IPS DF 4.7 (cell line): ENCODE measurements at regions not wholly inside any gene's neighbourhood (a gene's known extent, or its start where the extent isn't known, plus 50 kb on each side); places are given as distances from the start of the nearest gene placed in this dataset.
"Not testable (repeated sequence)": the region's sequence is repeated elsewhere in the genome, so short reads cannot be mapped to it uniquely, and the experiment has no call there.

Experiments
- DNase-seq: peaks from one replicate; pipeline ENCODE4 v3.0.0-alpha.2; 2013; ENCODE audit warnings: low spot score; ENCODE audit errors: extremely low read depth

DNA sequence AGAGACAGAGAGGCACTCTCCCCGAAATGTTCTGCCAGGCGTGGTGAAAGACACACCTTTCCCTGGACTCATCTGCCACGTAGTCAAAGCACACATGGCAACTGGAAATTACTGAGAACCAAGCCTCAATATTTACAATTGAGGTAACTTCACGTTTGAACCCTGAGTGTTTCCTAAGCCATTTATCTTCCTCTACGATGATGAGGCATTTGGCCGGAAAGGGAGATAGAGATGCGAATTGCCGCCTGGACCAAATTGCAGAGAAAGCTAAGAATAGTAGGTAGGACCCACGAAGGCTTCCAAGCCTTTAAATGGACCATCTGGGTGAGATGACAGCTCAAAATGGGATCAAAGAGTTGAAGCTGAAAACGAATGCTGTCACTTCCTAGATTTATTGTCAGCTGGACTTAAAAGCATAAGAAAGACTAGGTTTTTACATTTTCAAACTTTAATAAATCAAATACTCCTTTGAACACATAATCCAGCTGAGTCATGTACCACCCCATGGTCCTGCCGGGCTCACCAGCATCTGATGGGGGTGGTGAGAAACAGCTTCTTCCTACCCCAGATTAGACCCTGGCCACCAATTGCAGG is 135.6 kb upstream of the LYZL2 start:
- no peak for DNase-seq

DNA sequence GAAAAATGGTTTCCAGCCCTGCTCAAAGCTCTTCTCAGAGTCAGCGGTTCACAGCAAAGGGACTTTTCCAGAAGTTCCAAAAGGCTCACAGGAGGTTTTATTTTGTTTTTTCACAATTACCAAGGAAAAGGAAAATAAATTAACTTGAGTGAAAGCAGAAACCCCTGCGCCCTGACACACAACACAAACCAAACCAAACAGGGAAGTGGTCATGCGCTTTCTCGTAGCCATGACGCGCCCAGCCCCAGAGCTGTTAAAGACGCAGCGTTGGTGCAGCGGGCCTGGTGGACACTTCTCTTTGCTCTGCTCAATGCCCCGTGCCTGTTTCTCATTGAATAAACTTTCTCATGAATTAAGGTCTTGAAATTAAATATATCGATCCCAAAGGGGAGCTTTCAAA is 134.4 kb upstream of the LYZL2 start:
- no peak for DNase-seq

DNA sequence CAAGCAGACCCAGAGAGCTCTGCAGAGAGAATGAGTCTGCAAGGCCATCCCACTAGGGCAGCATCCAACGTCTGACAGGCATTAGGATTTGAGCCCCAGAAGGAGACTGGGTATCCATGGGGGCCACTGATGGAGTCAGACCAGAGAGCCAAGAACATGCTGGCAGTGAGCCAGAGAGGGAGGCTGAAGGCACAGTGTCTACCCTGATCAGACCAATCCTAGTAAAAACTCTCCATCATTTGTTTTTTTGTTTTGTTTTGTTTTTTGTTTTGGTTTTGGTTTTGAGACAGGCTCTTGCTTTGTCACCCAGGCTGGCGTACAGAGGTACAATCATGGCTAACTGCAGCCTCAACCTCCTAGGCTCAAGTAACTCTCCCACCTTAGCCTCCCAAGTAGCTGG is 133.1 kb upstream of the LYZL2 start:
- DNase-seq: no peak

- no peak for DNase-seq
Observed at GRCh38 chr10:30759423-30759822, 129.9 kb upstream of the LYZL2 start.

GRCh38 chr10:30758338-30758737 is 128.8 kb upstream of the LYZL2 start:
- no peak for DNase-seq

- DNase-seq: no peak
Observed at GRCh38 chr10:30756896-30757295, 127.3 kb upstream of the LYZL2 start.

- DNase-seq: no peak
Observed at GRCh38 chr10:30756151-30756550, 126.6 kb upstream of the LYZL2 start.

DNA sequence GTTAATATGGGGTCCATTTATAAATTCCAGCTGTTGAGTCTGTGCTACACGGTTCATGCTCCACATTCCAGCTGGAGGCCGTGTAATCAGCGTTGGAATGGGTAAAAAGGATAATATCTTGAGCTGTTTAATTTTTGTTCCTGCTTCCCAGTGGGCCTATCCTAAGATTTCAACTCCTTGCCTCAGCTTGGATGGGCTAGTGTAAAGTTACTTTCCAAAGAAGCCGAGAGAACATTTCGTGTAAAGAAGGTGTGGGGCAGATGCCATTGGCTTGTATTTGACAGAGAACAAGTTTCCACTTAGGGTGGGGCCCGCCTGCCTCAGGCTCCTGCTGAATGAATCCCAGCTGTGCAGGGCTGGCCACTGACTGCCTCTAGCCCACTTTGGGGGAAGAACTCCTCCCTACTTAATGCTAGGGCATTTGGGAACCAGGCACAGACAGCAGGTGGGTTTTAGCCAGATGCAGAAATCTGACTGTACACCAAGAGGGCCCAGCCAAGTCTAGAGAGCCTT is 125.9 kb upstream of the LYZL2 start:
- no peak for DNase-seq

DNA sequence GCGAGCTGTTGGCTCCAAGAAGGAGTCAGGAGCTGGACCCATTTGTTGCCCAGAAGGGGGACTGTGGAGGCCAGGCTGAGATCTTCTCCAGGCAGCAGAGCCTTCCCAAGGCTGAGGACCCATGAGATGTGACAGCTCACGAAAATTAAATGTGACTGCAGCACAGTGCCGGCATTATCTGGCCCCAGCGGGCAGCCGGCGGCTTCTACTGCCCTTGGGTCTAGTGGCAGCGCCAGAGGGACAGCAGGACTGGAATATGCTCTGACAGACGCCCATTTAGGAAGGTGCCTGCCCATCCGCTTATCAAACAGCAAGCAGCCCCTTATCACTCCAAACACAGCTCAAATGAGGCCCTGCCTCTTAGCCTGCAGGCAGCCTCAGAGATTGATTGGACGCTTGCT is 122.9 kb upstream of the LYZL2 start:
- DNase-seq: no peak

DNA sequence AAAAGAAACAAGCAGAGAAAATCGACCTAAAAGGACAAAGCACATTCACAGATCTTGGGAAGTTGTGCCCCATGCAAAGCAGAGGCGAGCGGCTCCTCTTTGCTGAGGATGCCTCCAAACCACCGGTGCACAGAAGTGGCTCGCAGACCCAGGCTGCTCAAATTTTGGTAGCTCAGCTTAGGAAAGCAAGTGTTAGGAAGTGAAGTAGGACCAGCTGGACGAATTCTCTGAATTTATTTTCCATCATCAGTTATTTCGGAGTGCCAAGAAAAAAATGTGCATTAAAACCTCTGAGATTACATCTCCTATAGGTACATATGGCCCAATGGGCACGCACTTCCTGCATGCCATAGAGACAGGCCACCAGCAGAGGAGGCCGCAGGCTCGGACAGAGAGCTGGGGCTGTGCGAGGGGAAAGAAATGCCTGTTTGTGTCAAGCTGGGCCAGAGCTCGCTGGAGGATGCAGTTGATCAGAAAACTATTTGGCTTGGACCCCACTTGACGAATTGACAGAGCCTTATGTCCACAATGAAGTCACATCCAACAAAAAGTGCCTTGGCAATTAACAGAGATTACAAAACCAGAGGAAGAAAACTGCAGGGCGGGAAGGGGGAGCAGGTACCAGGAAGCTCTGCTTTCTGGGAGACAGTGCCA is 122.3 kb upstream of the LYZL2 start:
- DNase-seq: peak; percentile 46

DNA sequence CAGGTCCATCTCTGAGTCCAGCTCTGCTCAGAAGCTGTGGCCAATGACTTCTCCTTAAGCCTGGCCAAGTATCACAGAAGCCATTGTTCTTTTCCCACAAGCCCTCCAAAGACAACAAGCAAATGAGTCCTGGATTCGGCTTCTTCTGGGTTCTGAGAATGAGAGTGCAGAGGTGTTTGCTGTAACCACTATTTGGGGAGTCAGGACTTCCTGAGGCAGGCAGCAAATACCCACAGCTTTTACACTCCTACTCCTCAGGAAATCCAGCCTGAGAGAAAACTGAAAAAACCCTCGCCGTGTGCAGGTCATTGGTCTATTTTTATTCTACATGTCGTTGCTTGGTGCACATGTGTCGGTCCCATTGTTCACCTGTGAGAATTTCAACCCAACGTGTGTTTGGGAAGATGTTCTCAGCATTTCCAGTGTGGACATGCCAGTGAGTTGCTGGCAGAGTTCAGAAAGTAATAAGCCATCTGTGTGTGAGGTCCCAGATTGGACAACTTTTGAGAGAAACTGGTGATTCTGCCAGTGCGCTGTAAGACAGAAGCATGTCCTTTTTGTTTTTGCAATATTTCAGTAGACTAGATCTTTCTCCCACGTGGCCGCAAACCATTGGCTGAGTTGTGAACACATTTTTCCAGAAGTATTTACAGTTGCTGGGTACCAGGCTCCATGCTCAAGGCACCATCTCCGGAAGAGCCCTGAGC is 121.6 kb upstream of the LYZL2 start:
- DNase-seq: no peak

- no peak for DNase-seq
Observed at GRCh38 chr10:30749385-30749784, 119.8 kb upstream of the LYZL2 start.

DNA sequence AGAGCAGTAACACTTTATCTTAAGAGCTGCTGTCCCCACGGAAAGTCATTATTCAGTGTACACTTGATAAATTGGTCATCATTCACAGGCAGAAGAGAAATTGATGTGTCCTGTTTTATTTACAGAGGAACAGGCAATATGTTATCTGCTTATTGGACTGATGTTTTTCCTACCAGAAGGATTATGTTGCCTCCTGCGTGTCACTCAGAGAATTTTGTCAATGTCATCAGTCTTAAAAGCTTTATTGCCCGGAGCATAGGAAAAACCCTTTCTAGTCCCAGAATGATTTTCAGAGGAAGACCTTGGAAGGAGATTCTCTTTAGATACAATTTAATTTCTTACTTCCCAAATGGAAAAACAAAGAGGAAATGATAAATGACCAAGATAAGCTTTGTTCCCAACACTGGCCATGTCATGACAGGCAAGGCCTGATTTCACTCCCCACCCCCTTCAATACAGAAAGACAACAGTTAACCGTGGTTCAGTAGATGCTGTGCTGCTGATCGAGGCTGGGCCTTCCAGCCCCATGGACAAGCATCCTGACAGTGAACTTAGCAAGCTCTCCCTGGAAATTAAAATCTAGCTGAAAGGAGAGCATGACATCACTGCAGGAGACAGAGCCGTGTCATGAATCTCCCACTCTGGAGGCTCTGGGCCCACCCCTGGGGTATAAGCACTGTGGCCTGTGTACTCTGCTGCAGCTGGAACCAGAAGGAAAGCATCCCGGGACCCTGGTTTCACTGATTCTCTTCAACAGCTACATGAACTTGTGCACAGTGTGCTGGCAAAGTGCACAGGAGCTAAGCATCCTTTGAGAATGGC is 118.8 kb upstream of the LYZL2 start:
- no peak for DNase-seq

GRCh38 chr10:30747633-30748032 is 118.1 kb upstream of the LYZL2 start:
- no peak for DNase-seq

GRCh38 chr10:30745953-30746352 is 116.4 kb upstream of the LYZL2 start:
- no peak for DNase-seq

DNA sequence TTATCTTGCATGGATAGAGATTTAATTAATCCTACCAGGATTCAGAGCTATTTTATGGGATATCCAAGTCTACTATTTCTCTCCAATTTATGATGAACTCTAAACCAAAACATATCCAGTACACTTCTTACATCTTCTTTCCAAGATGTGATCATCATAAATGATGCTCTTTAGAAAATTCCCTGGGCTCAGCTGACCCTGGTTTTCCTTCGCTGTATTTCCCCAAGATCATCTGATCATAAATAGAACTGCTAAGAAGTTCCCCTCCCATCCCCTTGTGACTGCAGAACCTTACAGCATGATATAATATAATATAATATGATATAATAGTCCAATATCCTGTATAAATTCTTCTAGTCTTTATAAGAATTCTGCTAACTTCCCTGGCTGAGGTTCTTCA is 114.6 kb upstream of the LYZL2 start:
- DNase-seq: no peak

DNA sequence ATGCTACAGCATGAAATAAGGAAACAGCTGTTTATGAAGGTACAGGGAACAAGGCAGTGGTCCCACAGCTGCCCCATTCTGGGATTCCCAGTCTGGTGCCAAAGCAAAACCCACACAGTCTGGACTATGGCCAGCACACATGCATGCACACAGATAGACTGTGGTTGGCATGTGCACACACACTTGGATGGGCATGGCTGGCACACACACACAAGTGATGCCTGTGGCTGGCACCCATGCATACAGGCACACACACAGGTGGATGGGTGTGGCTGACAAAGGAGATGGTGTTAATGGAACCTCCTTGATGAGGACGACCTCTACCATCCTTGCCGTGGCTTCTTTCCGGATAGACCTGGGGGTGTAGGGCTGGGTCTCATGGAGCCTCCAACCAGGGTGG is 114.0 kb upstream of the LYZL2 start:
- DNase-seq: no peak

- DNase-seq: no peak
Observed at GRCh38 chr10:30742471-30742870, 112.9 kb upstream of the LYZL2 start.

- not testable (repeated sequence) for DNase-seq
Observed at GRCh38 chr10:30740774-30741173, 111.2 kb upstream of the LYZL2 start.

GRCh38 chr10:30738416-30738815 is 108.9 kb upstream of the LYZL2 start:
- no peak for DNase-seq

GRCh38 chr10:30737931-30738391 is 108.4 kb upstream of the LYZL2 start:
- DNase-seq: no peak
